ENCODE measurements at regions not wholly inside any gene's neighbourhood (a gene's known extent, or its start where the extent isn't known, plus 50 kb on each side); places are given as distances from the start of the nearest gene placed in this dataset.

DNA sequence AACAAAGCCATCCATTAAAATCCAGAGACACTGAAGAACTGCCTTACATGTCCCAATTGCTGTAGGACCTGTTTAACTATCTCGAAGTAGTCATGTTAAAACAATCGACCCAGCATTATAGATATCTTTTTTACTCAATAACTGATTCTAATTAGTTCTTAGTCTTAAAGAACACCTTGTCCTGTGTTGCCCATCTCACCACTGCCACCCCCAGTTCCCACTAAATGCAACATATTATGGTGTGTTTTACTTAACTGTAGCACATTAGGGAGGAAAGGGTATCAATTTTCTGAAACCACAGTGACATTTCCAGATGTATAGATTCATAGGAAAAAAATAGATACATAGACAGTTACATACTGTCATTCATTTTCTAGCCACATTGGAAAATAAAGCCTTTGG lies 221.2 kb downstream of the MEF2C start:
- DNase-seq (ENCODE audit: low spot score) (no peak), ATAC-seq (ENCODE audit: low read depth) (no peak)
- no peak overlapping the region for H3K4me3 ChIP-seq (ENCODE audit: severe bottlenecking)
- TF ChIP-seq, protein P1, sequence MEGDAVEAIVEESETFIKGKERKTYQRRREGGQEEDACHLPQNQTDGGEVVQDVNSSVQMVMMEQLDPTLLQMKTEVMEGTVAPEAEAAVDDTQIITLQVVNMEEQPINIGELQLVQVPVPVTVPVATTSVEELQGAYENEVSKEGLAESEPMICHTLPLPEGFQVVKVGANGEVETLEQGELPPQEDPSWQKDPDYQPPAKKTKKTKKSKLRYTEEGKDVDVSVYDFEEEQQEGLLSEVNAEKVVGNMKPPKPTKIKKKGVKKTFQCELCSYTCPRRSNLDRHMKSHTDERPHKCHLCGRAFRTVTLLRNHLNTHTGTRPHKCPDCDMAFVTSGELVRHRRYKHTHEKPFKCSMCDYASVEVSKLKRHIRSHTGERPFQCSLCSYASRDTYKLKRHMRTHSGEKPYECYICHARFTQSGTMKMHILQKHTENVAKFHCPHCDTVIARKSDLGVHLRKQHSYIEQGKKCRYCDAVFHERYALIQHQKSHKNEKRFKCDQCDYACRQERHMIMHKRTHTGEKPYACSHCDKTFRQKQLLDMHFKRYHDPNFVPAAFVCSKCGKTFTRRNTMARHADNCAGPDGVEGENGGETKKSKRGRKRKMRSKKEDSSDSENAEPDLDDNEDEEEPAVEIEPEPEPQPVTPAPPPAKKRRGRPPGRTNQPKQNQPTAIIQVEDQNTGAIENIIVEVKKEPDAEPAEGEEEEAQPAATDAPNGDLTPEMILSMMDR (IDR thresholded peaks at IDR 0.05; ENCODE audit: poor library complexity, severe bottlenecking), result no peak
- H3K4me1 ChIP-seq (ENCODE audit: insufficient read depth, poor library complexity, severe bottlenecking), result no peaks in the 10 kb centered on the region
- H3K27me3 ChIP-seq (ENCODE audit: insufficient read depth, poor library complexity, severe bottlenecking), result peaks cover 98% of the 10 kb centered on the region
- H3K9me3 ChIP-seq (ENCODE audit: severe bottlenecking), result no peaks in the 10 kb centered on the region
- H3K27ac ChIP-seq (ENCODE audit: poor library complexity, severe bottlenecking), result no peak overlapping the region
- H3K36me3 ChIP-seq (ENCODE audit: low read depth), result no peaks in the 10 kb centered on the region

DNA sequence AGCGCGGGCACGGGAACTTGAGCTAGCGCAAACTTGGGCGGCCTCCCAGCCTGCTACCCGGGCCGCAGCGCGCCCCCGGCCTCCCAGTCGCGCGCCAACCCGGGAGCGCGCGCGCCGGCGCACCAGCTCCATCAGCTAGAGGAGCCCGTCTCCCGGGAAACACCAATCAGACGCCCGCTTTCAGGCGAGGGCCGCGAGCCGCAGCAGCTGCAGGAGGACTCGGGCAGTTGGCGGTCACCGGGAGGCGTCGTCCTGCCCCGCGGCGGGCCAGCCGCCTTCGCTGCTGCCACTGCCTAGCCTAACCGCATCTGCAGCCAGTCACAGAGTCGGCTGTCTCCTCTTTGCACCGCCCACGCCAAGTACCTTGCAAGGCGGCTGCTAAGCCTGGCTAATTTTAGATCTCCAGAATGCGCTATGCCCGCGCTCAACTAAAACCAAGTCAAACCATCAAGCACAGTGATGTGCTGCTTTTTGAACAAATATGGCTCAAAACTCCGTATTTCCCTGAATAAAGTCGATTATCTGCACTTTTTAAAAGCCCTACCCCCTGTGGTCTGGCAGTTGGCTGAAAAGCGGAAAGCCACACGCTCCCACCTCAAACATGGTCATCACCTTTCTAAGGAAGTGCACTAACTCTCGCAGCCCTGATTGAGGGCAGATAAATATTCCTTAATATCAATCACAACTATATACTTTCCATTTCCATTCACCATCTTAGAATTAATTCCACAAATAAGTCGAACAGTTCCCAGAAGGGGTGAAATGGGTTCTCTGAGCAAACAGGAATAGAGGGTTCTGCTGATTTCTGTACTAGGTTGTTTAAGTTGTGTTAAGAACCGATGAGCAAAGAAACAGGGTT lies 221.8 kb downstream of the MEF2C start:
- Histone ChIP-seq H3K27me3 (ENCODE audit: insufficient read depth, poor library complexity, severe bottlenecking) (peaks cover 97% of the 10 kb centered on the region), H3K9me3 (ENCODE audit: severe bottlenecking) (no peaks in the 10 kb centered on the region), H3K4me1 (ENCODE audit: insufficient read depth, poor library complexity, severe bottlenecking) (no peaks in the 10 kb centered on the region), H3K27ac (ENCODE audit: poor library complexity, severe bottlenecking) (no peak overlapping the region), H3K4me3 (ENCODE audit: severe bottlenecking) (peak overlapping the region; percentile 1), H3K36me3 (ENCODE audit: low read depth) (no peaks in the 10 kb centered on the region)
- TF ChIP-seq, protein P1 (IDR thresholded peaks at IDR 0.05; ENCODE audit: poor library complexity, severe bottlenecking), result no peak
- no peak for DNase-seq (ENCODE audit: low spot score)
- peak; percentile 76 for ATAC-seq (ENCODE audit: low read depth)

DNA sequence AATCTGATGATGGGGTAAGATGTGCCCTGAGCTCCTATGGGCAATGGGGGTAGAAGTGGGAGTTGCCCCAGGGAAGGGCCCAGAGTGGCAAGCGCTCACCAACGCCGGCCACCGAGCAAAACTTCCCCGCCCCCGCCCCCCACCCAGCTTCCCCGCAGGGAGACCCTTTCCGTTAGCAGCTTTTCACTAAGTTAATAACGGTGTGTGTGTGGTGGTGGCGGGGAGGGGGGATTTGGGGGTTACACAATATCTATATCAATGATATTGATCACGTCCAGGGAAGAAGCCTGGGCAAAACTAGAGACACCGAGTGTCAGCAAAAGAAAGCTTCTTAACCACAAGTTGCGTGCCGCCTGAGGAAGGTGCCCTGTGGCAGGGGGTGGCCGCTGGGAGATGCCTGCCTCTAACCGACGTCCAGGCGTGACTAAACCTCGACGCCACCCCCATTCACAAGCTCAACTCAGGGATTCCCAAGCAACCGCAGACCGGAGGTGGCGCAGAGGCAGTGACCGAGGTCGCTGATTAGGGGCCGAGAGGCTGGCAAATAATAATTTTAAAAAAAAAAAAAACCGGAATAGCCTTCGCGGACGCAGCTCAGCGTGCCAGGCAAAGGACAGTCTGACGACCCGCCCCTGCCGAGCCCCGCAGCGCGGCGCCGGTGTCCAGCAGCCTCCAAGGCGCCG lies 222.6 kb downstream of the MEF2C start:
- H3K9me3 ChIP-seq (ENCODE audit: severe bottlenecking), result no peaks in the 10 kb centered on the region
- DNase-seq (ENCODE audit: low spot score), result no peak
- H3K4me3 ChIP-seq (ENCODE audit: severe bottlenecking), result peak overlapping the region; percentile 1
- H3K27ac ChIP-seq (ENCODE audit: poor library complexity, severe bottlenecking), result no peak overlapping the region
- TF ChIP-seq, protein P1 (IDR thresholded peaks at IDR 0.05; ENCODE audit: poor library complexity, severe bottlenecking), result no peak
- H3K36me3 ChIP-seq (ENCODE audit: low read depth), result no peaks in the 10 kb centered on the region
- H3K4me1 ChIP-seq (ENCODE audit: insufficient read depth, poor library complexity, severe bottlenecking), result no peaks in the 10 kb centered on the region
- ATAC-seq (ENCODE audit: low read depth), result 0 out of 3 replicates have a peak, but pooled peaks have one; percentile 15
- peaks cover 95% of the 10 kb centered on the region for H3K27me3 ChIP-seq (ENCODE audit: insufficient read depth, poor library complexity, severe bottlenecking)

DNA sequence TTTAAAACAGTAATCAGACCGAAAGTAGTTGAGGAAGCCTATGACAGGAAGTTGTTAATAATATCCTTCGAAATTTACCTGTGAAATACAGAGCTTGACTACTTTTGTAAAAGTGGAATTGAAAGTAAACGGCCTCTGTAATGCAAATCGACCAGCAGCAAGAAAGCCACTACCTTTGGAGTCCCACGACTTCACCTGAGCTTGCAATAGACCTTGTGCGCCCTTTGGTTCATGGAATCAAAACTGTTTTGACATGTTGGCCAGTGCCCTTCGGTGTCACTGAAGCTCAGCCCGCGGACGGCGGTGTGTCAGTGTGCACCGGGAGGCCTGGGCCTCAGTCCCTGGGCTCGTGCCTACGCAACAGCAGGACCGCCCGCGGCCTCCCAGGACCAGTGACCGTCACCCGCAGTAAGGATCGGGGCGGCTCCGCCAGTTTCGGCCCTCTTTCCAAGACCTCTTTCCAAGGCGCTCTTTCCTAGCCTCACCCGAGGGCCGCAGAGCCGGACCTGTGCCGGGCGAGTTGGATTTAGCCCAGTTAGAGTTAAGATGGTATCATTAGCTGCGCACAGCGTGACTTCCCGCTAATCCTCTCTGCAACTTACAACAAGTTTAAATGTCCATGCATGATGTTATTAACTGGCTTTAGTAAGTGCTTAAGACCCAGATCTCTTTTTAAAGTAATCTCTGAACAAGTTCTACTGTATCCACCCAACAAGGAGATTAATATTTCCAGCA lies 223.3 kb downstream of the MEF2C start:
- no peaks in the 10 kb centered on the region for H3K36me3 ChIP-seq (ENCODE audit: low read depth)
- no peak for DNase-seq (ENCODE audit: low spot score)
- H3K4me3 ChIP-seq (ENCODE audit: severe bottlenecking), result no peak overlapping the region
- no peak for ATAC-seq (ENCODE audit: low read depth)
- no peaks in the 10 kb centered on the region for H3K9me3 ChIP-seq (ENCODE audit: severe bottlenecking)
- H3K4me1 ChIP-seq (ENCODE audit: insufficient read depth, poor library complexity, severe bottlenecking), result no peaks in the 10 kb centered on the region
- H3K27ac ChIP-seq (ENCODE audit: poor library complexity, severe bottlenecking), result no peak overlapping the region
- peaks cover 94% of the 10 kb centered on the region for H3K27me3 ChIP-seq (ENCODE audit: insufficient read depth, poor library complexity, severe bottlenecking)
- TF ChIP-seq, protein P1 (IDR thresholded peaks at IDR 0.05; ENCODE audit: poor library complexity, severe bottlenecking), result no peak

Data from RWPE2 (cell line).